Astrocyte of the spinal cord (primary cell): ENCODE measurements at regions not wholly inside any gene's neighbourhood (a gene's known extent, or its start where the extent isn't known, plus 50 kb on each side); places are given as distances from the start of the nearest gene placed in this dataset.

Experiments
- DNase-seq: peaks from one replicate; pipeline ENCODE4 v3.0.0; 2011; ENCODE audit warnings: low read depth, low spot score
- H3K4me3 ChIP-seq: 2 replicates; pipeline ENCODE4 v1.5.1; 2011; ENCODE audit warnings: low read depth, mild to moderate bottlenecking, low read length, moderate library complexity
- CTCF ChIP-seq: IDR thresholded peaks from 2 replicates; pipeline ENCODE4 v1.5.1; 2012; ENCODE audit warnings: low read depth, mild to moderate bottlenecking, low read length, inconsistent platforms
- in situ Hi-C: cut with HindIII; loops from 2 replicates; pipeline ENCODE4 v1.10.0; 2017; ENCODE audit warnings: low sequenced_read_pairs

- in situ Hi-C loops, result no loop called here
- H3K4me3 ChIP-seq, result no peak overlapping the region
- no peak for TF ChIP-seq CTCF
- DNase-seq, result no peak
Measured at GRCh38 chr12:94089891-94090290, 58.5 kb upstream of the PLXNC1 start.

DNA sequence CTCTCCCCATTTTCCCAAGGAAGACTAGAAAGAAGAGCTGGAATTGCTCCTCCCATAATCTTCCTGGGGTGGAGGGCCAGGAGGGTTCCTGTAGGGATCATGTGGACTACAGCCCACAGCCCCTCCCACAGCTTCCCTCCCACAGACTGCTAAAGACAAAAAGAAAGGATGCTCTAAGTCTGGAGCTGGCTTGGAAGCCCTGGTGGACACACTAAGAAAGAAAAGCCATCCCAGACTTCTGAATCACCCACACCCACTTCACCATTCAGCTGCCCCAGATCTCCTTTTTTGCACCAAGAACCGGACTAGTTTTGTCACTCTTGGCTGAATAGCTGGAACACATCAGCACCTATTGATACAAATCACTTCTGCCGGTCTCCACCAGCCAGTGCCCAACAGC is 56.8 kb upstream of the PLXNC1 start:
- H3K4me3 ChIP-seq, result no peak overlapping the region
- in situ Hi-C loops, result no loop called here
- no peak for DNase-seq
- no peak for TF ChIP-seq CTCF

GRCh38 chr12:94092516-94093241 is 55.7 kb upstream of the PLXNC1 start:
- in situ Hi-C loops, result no loop called here
- peak; percentile 81 for DNase-seq
- H3K4me3 ChIP-seq, result no peak overlapping the region
- no peak for TF ChIP-seq CTCF

- TF ChIP-seq CTCF, result no peak
- H3K4me3 ChIP-seq, result no peak overlapping the region
- in situ Hi-C loops, result no loop called here
- DNase-seq, result no peak
Measured at GRCh38 chr12:94094700-94095099, 53.7 kb upstream of the PLXNC1 start.

DNA sequence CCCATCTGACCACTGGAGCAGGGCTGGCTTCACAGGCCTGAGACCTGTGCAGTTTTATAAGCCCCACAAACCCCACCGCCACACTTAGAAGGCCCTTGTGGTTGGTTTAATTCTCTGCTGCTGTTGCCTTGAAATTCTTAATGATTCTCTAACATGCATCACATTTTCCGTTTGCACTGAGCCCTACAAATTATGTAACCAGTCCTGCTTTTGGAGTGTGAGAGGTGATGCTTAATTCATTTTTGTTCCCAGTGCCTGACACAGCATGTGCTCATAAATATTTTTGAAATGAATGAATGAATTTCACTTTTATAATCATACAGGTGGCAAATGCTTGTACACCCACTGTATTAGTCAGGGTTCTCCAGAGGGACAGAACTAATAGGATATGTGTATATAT is 52.8 kb upstream of the PLXNC1 start:
- no peak for TF ChIP-seq CTCF

GRCh38 chr12:94098466-94098865 is 49.9 kb upstream of the PLXNC1 start:
- H3K4me3 ChIP-seq, result no peak overlapping the region
- TF ChIP-seq CTCF, result no peak
- in situ Hi-C loops, result no loop called here
- peak; percentile 60 for DNase-seq

More for the DNA sequence above, 52.8 kb upstream of the PLXNC1 start:
- no peak for DNase-seq
- H3K4me3 ChIP-seq, result no peak overlapping the region
- in situ Hi-C loops, result no loop called here
